Heart right ventricle (tissue), 16 donors: ENCODE measurements at regions not wholly inside any gene's neighbourhood (a gene's known extent, or its start where the extent isn't known, plus 50 kb on each side); places are given as distances from the start of the nearest gene placed in this dataset.

Experiments
- ATAC-seq, 8 donors: fragments of 200-7000 bp; cut with Tn5 transposase; one replicate each; pipeline ENCODE4 v1.9.1; 2020; ENCODE audit warnings: mild to moderate bottlenecking in 8 of 8, moderate library complexity in 8 of 8, moderate number of reproducible peaks in 1 of 8
- DNase-seq, 2 donors: peaks; one replicate each; pipeline ENCODE4 v3.0.0-alpha.2; 2020
- H3K27ac ChIP-seq, 10 donors: fragments of 200-600 bp; sonication (generic) in 2 of 10; one replicate each; pipeline versions ENCODE4 v1.5.0 to v1.8.0; 2020 to 2022; ENCODE audit warnings: mild to moderate bottlenecking in 3 of 10
- H3K27me3 ChIP-seq, 7 donors: fragments of 200-600 bp; one replicate each; pipeline ENCODE4 v1.8.0; 2021 to 2022; ENCODE audit warnings: mild to moderate bottlenecking in 2 of 7
- H3K36me3 ChIP-seq, 9 donors: fragments of 200-600 bp; sonication (generic) in 1 of 9; one replicate each; pipeline versions ENCODE4 v1.5.0 to v1.8.0; 2020 to 2022; ENCODE audit warnings: mild to moderate bottlenecking in 2 of 9
- H3K4me1 ChIP-seq, 9 donors: fragments of 200-600 bp; sonication (generic) in 1 of 9; one replicate each; pipeline versions ENCODE4 v1.5.0 to v1.8.0; 2020 to 2022; ENCODE audit warnings: mild to moderate bottlenecking in 4 of 9
- H3K4me3 ChIP-seq, 10 donors: fragments of 200-600 bp; sonication (generic) in 2 of 10; one replicate each; pipeline versions ENCODE4 v1.5.0 to v1.8.0; 2020 to 2022; ENCODE audit warnings: mild to moderate bottlenecking in 7 of 10, moderate library complexity in 2 of 10
- H3K9me3 ChIP-seq, 11 donors: fragments of 200-600 bp in 10 of 11; sonication (generic) in 2 of 11; one replicate each; pipeline versions ENCODE4 v1.5.0 to v1.8.0; 2013 to 2022; ENCODE audit warnings: mild to moderate bottlenecking in 2 of 11, control low read depth in 1 of 11, moderate library complexity in 1 of 11
- WGBS, 2 donors: extraction: QIAGEN DNeasy Blood & Tissue Kit; methylation state at CpG; one replicate each; pipeline ENCODE4 v1.1.7; 2013; ENCODE audit warnings: inconsistent platforms in 1 of 2; 5-methylcytosine and 5-hydroxymethylcytosine counted together
- intact Hi-C, 10 donors: fragments of 100-400 bp; cut with DNase I; formaldehyde crosslinking; loops; one replicate each; pipeline versions ENCODE4 v1.11.1 to v1.14.2; 2022
- TF ChIP-seq, protein P1 (sequence below), 9 donors: fragments of 200-600 bp; sonication (generic) in 2 of 9; IDR thresholded peaks; one replicate each; pipeline versions ENCODE4 v1.5.0 to v1.8.0; 2021 to 2022; ENCODE audit warnings: antibody characterized with exemption in 9 of 9, mild to moderate bottlenecking in 5 of 9, moderate library complexity in 1 of 9
- donor health status: Arrhythmogenic right ventricular cardiomyopathy.
- donor health status: ischemic (EF 13 %, LVEDD 7.1; RV severe dilation, severe dysfunction).
- donor health status: healthy with polysubstance abuse.
- donor health status: DM: no; HTN: yes; CAD: no.
- donor health status: DM: no; HTN: no; CAD: no.
- donor health status: ischemic (EF 25% LVEDD 6.9; RV normal size, moderate dysfunction).
- donor health status: ischemic (EF 25% LVEDD 5.7; RV mildly dilated, moderate dysfunction).
- donor health status: healthy.
- donor health status: DM: yes; HTN: yes; CAD: no.
- donor health status: Ischemic cardiomyopathy.
- donor health status: ischemic (EF 35%, LVEDD 5.7; RV mildly dilated, moderate dysfunction).
- donor health status: nonischemic (EF 11% LVEDD 7.7; RV severe dilation, severe dysfunction).
- donor health status: DM: yes; HTN: yes; CAD: no.
- donor health status: PGD.
- donor health status: ischemic (EF 29% LVEDD 5.4; RV normal size, mild dysfunction).
- donor health status: nonischemic (EF 23%, LVEDD 6.1; RV moderate dilation, normal function).

GRCh38 chr4:37157476-37158167, 86.9 kb upstream of the NWD2 start:
- Histone ChIP-seq H3K4me3 (no peak overlapping the region), H3K9me3 (no peaks in the 10 kb centered on the region), H3K36me3 (no peaks in the 10 kb centered on the region), H3K27me3 (no peaks in the 10 kb centered on the region), H3K4me1 (no peaks in the 10 kb centered on the region), H3K27ac (no peak overlapping the region)
- ATAC-seq (no peak), DNase-seq (no peak)
- 84 to 87% methylated on average over 2 of the region's 2 CpGs for WGBS, 2 donors
- intact Hi-C loops, result no loop called here
- TF ChIP-seq, protein P1, sequence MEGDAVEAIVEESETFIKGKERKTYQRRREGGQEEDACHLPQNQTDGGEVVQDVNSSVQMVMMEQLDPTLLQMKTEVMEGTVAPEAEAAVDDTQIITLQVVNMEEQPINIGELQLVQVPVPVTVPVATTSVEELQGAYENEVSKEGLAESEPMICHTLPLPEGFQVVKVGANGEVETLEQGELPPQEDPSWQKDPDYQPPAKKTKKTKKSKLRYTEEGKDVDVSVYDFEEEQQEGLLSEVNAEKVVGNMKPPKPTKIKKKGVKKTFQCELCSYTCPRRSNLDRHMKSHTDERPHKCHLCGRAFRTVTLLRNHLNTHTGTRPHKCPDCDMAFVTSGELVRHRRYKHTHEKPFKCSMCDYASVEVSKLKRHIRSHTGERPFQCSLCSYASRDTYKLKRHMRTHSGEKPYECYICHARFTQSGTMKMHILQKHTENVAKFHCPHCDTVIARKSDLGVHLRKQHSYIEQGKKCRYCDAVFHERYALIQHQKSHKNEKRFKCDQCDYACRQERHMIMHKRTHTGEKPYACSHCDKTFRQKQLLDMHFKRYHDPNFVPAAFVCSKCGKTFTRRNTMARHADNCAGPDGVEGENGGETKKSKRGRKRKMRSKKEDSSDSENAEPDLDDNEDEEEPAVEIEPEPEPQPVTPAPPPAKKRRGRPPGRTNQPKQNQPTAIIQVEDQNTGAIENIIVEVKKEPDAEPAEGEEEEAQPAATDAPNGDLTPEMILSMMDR (IDR thresholded peaks at IDR 0.05), result no peak

GRCh38 chr4:37160653-37161052, 83.9 kb upstream of the NWD2 start:
- H3K9me3 ChIP-seq, result no peaks in the 10 kb centered on the region
- no peaks in the 10 kb centered on the region for H3K4me1 ChIP-seq
- H3K4me3 ChIP-seq, result no peak overlapping the region
- WGBS, 2 donors, result 83% methylated on average over 8 of the region's 8 CpGs
- no peaks in the 10 kb centered on the region for H3K27me3 ChIP-seq
- DNase-seq, result no peak
- no peak overlapping the region for H3K27ac ChIP-seq
- TF ChIP-seq, protein P1 (IDR thresholded peaks at IDR 0.05), result no peak
- intact Hi-C loops, result no loop called here
- ATAC-seq, result no peak
- no peaks in the 10 kb centered on the region for H3K36me3 ChIP-seq

- H3K9me3 ChIP-seq, result no peaks in the 10 kb centered on the region
- ATAC-seq (no peak), DNase-seq (no peak)
- H3K4me1 ChIP-seq, result no peaks in the 10 kb centered on the region
- intact Hi-C loops, result no loop called here
- WGBS, 2 donors, result 79 to 89% methylated on average over 3 of the region's 3 CpGs
- TF ChIP-seq, protein P1 (IDR thresholded peaks at IDR 0.05), result no peak
- H3K4me3 ChIP-seq, result no peak overlapping the region
- no peak overlapping the region for H3K27ac ChIP-seq
- no peaks in the 10 kb centered on the region for H3K27me3 ChIP-seq
- no peaks in the 10 kb centered on the region for H3K36me3 ChIP-seq
Measured at GRCh38 chr4:37165844-37166243, 78.7 kb upstream of the NWD2 start.

DNA sequence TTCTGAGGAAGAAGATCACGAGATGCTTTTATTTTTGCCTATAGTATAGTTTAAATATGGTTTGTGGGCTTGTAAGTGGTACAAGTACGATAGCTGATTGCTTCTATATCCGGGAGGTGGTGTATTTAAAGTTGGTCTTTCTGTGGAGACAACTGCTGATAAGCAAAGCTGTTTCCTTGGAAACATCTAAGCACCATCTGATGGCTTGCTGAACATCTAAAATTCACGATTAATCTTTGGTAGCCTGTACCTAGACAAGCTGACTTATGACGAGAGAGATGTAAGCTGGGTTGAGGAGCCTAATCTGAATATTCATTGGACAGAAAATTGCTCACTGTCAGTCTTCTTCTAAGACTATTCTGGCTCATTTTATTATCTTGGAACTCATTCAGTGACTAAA, 74.6 kb upstream of the NWD2 start:
- H3K4me1 ChIP-seq, result no peaks in the 10 kb centered on the region
- 52 to 54% methylated on average over 5 of the region's 5 CpGs for WGBS, 2 donors
- no peak overlapping the region for H3K4me3 ChIP-seq
- H3K27ac ChIP-seq, result no peak overlapping the region
- intact Hi-C loops, result no loop called here
- TF ChIP-seq, protein P1 (IDR thresholded peaks at IDR 0.05), result no peak
- DNase-seq, result no peak
- H3K36me3 ChIP-seq, result no peaks in the 10 kb centered on the region
- no peaks in the 10 kb centered on the region for H3K9me3 ChIP-seq
- ATAC-seq, result no peak
- H3K27me3 ChIP-seq, result no peaks in the 10 kb centered on the region
